ENCODE measurements at regions not wholly inside any gene's neighbourhood (a gene's known extent, or its start where the extent isn't known, plus 50 kb on each side); places are given as distances from the start of the nearest gene placed in this dataset.

DNA sequence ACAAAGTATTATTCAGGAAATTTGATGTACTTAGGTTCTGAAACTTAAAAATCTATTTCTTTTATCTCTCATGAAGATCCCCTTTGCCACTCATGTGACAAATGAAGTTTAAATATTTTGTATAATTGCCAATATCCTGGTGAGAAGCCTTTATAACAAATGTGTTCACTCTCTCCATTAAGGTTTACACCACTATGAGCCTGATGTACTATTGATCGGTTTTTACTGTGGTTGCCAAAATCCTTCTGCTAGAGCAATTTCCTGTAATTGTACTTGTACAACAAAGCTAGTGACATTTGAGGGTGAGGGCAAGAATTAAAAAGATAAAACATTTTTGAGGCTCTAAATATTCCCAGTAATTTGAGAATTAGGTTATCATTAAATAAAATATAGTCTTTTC lies 222.3 kb upstream of the CDH19 start:
- DNase-seq: no peak

DNA sequence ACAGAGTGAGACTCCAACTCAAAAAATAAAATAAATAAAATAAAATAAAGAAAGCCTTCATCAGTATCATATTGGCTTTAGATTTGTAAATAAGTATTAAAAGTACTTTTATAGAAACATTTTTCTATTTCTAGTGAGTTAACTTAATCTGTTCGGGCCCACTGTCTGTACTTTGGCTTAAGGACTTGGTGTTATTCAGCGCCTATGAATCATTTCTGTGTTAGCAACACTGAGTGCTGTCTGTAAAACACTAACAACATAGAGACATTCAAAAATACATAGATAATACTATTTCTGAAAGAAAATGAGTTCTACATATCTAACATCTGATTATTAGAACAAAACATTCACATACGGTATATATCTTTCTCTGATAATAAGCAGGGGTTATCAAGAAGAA lies 221.5 kb upstream of the CDH19 start:
- no peak for DNase-seq

DNA sequence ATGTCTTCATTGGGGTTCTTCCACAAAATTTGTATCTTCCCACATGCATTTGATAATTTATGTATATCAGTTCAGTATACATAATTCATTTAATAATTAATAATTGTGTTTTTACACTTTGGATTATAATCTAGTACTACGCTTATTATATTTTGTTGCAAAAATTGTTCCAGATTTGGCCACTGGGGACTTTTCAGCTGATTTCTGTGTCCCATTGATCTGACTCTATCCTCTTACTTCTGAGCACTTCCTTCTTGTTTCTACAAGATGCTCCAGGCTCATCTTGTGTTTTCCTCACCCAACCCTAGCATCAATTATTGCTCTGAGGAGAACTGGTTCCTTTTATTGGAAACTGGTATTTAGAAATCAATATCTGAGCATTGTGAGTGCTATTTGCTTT lies 215.3 kb upstream of the CDH19 start:
- DNase-seq: no peak

DNA sequence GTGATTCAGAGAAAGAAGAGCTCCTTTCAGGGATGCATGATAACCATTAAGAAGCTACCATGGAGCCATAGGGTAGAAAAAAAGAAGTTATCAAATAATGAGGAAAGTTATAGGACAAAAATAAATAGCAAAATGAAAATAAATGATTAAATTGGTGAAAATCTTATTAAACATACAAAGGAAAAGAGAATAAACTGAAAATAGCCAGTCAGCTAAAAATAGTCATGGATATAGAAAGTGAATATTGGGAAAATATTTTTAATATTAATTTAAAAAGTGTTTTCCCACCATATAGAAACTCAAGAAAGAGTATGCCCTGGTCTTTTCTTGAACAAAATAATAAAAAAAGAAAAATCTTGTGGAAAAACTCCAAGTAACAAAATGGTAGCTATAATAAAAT lies 209.2 kb upstream of the CDH19 start:
- no peak for DNase-seq

- no peak for DNase-seq
These were observed 191.2 kb upstream of the CDH19 start for GRCh38 chr18:66795051-66795450.

GRCh38 chr18:66792466-66792865 lies 188.6 kb upstream of the CDH19 start:
- no peak for DNase-seq

DNA sequence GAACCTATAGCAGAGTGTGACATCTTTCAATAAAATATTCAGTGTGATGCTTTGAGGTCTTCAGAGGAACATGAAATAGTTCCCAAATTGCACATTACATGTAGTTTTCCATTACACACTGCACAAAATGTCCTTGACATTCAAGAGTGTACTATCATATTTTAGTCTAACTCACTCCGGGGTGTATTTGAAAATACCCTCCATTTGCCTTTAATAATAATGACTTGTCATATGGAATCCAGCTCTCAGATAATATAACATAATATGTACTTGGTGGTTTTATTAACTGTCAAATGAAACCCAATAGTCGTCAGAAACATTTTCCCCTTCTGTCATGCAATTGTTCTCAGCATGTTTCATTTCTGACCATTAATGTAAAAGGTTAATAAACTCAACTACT lies 176.7 kb upstream of the CDH19 start:
- DNase-seq: no peak

- no peak for DNase-seq
These were observed 174.2 kb upstream of the CDH19 start for GRCh38 chr18:66778048-66778447.

- no peak for DNase-seq
These were observed 165.5 kb upstream of the CDH19 start for GRCh38 chr18:66769375-66769774.

DNA sequence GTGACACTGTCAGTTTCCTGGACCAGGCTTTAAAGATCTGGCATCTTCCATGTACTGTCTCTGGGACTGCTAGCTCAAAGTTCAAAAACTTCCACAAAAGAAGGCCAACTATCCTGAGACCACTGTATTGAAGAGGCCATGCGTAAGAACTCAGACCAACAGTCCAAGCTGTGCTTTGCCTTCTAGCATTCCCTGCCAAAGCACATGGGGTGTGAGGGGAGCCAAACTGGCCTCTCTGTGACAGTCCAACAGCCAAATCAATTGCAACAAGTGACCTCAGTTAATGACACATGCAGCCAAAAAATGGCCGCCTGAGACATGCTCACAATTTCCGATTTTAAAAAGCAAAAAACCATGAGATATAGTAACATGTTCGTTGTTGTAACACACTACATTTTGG lies 160.3 kb upstream of the CDH19 start:
- no peak for DNase-seq

DNA sequence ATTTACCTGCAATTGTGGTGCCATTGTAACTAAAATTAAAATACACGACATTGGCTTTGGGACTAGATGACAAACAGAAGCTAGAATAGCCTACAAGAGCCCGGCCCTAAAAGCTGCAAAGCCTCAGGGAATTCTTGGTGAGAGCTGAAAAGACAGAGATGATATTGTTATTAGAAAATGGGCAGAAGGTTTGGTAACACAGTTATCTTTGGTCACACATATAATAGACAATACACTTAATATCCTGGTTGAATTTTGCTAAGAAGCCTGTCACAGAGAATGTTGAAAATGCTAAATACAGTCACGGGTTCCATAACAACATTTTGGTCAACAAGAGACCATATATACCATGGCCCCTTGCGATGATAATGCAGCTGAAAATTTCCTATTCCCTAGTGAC lies 157.3 kb upstream of the CDH19 start:
- no peak for DNase-seq

- DNase-seq: no peak
These were observed 156.7 kb upstream of the CDH19 start for GRCh38 chr18:66760559-66760958.

GRCh38 chr18:66759050-66759828 lies 155.3 kb upstream of the CDH19 start:
- no peak for DNase-seq

GRCh38 chr18:66757946-66758345 lies 154.1 kb upstream of the CDH19 start:
- no peak for DNase-seq

- no peak for DNase-seq
These were observed 150.4 kb upstream of the CDH19 start for GRCh38 chr18:66754335-66754734.

GRCh38 chr18:66752733-66753132 lies 148.8 kb upstream of the CDH19 start:
- DNase-seq: no peak

GRCh38 chr18:66749481-66750035 lies 145.7 kb upstream of the CDH19 start:
- DNase-seq: no peak

GRCh38 chr18:66749030-66749429 lies 145.1 kb upstream of the CDH19 start:
- DNase-seq: no peak

DNA sequence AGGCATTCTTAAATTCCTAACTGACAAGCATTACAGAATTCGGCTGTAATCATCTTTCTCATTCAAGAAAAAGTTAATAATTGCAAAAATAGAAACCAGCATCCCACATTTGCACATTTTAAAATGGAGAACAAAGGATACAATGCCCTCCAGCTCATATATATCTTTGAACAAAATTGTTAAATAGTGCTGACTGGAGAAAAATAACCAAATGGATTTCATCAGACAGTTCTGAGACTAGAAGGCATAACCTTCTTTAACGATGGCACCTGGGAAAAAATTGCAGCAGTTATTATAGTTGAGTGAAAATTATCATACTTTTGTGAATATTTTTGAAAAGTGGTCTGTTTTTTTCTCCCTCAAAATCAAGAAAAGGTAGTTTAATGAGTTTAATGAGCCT lies 138.9 kb upstream of the CDH19 start:
- DNase-seq: no peak

DNA sequence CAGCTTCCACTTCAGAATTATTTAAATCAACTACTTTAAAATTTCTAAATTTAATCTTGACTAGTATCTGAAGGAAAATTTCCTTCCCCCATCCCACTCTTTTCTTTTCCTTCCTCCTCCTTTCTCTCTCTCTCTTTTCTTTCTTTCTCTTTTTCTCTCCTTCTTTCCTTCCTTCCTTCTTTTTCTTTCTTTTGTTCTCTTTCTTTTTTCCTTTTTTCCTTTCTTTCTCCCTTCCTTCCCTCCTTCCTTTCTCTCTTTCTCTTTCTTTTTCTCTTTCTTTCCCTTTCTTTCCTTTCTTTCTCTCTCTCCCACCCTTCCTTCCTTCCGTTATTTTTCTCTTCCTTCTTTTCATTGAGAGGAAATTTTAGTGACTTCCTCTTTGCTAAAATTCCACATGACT lies 132.0 kb upstream of the CDH19 start:
- DNase-seq: no peak

- DNase-seq: no peak
These were observed 130.6 kb upstream of the CDH19 start for GRCh38 chr18:66734451-66734850.

DNA sequence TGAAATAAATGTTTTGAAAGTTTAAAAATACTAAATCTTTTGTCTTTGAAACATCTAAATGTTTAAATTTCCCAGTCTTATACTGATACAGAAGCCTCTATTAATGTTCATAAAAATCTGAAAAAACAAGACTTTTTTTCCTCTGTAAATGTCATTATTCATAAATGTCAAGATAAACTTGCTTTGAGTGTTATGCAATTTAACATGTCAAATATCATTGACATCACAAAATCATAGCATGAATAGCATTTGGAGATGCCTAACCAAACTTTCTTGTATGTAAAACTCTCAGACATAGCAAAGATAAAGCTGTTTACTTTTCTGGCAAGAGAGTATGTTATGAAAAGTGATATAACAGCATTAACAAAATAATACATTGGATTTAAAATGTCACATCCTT lies 128.0 kb upstream of the CDH19 start:
- no peak for DNase-seq

DNA sequence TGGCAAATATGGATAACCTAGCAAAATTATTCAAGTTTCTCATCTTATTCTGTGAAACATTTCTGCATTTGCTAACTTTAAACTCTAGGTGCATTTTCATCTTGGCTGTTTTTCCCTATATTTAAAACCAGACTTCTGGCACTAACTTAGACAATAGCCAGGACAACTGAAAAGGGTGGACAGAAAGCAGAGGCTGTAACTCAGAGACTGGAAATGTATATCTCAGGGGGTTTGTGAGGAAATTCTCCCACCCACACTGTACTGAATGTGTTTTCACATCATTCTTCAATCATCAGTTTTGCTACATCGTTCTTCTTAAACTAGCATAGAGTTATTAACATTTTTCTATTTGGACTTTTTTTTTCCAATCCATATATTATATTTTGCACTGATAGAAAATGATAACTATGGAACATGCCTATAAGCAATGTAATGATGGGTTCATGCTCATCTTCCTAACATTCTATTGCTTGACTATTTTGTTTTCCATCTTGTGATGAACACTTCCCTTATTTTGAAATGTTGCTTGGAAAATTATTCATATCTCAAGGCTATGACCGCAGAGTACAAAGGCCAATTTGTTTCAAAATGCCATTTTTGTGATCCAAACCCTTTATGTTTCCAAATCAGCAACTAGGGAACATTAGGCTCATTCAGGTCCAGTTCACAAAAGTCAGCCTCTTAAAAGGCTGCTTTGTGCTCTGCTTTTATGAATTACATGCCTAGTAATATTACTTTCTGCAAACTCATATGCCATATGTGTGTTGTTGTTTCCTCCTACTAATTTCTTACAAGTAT lies 125.8 kb upstream of the CDH19 start:
- DNase-seq: no peak

- no peak for DNase-seq
These were observed 125.1 kb upstream of the CDH19 start for GRCh38 chr18:66728951-66729350.

Data from central memory CD4-positive, alpha-beta T cell (primary cell).